Lower lobe of right lung (tissue), 2 donors: ENCODE measurements at regions not wholly inside any gene's neighbourhood (a gene's known extent, or its start where the extent isn't known, plus 50 kb on each side); places are given as distances from the start of the nearest gene placed in this dataset.

Source experiments
- ATAC-seq, 2 donors: fragments of 200-7000 bp; cut with Tn5 transposase; one replicate each; pipeline ENCODE4 v1.9.1; 2020 to 2022; ENCODE audit warnings: mild to moderate bottlenecking in 2 of 2, moderate library complexity in 2 of 2
- DNase-seq: peaks from one replicate; pipeline ENCODE4 v3.0.0-alpha.2; 2020
- H3K27ac ChIP-seq: fragments of 200-600 bp; one replicate; pipeline ENCODE4 v1.8.0; 2022
- H3K27me3 ChIP-seq: fragments of 200-600 bp; one replicate; pipeline ENCODE4 v1.8.0; 2022; ENCODE audit warnings: low read depth
- H3K36me3 ChIP-seq: fragments of 200-600 bp; one replicate; pipeline ENCODE4 v1.8.0; 2022; ENCODE audit warnings: mild to moderate bottlenecking
- H3K4me1 ChIP-seq: fragments of 200-600 bp; one replicate; pipeline ENCODE4 v1.8.0; 2022
- H3K4me3 ChIP-seq: fragments of 200-600 bp; one replicate; pipeline ENCODE4 v1.8.0; 2022; ENCODE audit warnings: mild to moderate bottlenecking
- H3K9me3 ChIP-seq: fragments of 200-600 bp; one replicate; pipeline ENCODE4 v1.8.0; 2022
- CTCF ChIP-seq: fragments of 200-600 bp; IDR thresholded peaks from one replicate; pipeline ENCODE4 v1.8.0; 2022; ENCODE audit warnings: antibody characterized with exemption, mild to moderate bottlenecking
- intact Hi-C: fragments of 100-400 bp; cut with DNase I; formaldehyde crosslinking; loops from one replicate; pipeline ENCODE4 v1.11.0; 2022
- donor health status: DM: no; HTN: yes; CAD: no; lungs with severe emphysema.

GRCh38 chr9:14383773-14384172 is 69.8 kb upstream of the NFIB start:
- Histone ChIP-seq H3K36me3 (no peaks in the 10 kb centered on the region), H3K9me3 (no peaks in the 10 kb centered on the region), H3K4me3 (no peak overlapping the region), H3K4me1 (peaks cover 6% of the 10 kb centered on the region), H3K27ac (no peak overlapping the region), H3K27me3 (no peaks in the 10 kb centered on the region)
- TF ChIP-seq CTCF, result no peak
- DNase-seq (no peak), ATAC-seq (no peak)
- intact Hi-C loops, result no loop called here

DNA sequence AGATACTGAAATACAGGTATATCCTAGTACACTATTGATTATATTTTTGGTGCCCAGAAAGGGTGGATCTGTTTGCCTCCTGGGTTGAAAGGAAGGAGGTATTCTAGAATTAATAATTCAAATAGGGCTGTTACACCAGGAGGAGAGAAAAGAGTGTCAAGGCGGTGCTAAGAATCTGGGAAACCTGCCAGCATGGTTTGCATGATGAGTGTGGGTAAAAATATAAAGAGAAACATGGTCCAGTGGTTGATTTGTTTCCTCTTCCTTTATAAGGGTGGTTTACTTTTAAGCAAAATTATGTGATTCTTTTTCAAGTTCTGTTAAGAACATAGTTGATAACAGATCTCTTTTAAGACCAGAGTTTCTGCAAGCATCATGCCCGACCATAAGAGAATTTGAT is 69.4 kb upstream of the NFIB start:
- ATAC-seq (no peak), DNase-seq (no peak)
- Histone ChIP-seq H3K36me3 (no peaks in the 10 kb centered on the region), H3K9me3 (no peaks in the 10 kb centered on the region), H3K4me3 (no peak overlapping the region), H3K27me3 (no peaks in the 10 kb centered on the region), H3K27ac (no peak overlapping the region), H3K4me1 (peaks cover 6% of the 10 kb centered on the region)
- intact Hi-C loops, result no loop called here
- no peak for TF ChIP-seq CTCF

DNA sequence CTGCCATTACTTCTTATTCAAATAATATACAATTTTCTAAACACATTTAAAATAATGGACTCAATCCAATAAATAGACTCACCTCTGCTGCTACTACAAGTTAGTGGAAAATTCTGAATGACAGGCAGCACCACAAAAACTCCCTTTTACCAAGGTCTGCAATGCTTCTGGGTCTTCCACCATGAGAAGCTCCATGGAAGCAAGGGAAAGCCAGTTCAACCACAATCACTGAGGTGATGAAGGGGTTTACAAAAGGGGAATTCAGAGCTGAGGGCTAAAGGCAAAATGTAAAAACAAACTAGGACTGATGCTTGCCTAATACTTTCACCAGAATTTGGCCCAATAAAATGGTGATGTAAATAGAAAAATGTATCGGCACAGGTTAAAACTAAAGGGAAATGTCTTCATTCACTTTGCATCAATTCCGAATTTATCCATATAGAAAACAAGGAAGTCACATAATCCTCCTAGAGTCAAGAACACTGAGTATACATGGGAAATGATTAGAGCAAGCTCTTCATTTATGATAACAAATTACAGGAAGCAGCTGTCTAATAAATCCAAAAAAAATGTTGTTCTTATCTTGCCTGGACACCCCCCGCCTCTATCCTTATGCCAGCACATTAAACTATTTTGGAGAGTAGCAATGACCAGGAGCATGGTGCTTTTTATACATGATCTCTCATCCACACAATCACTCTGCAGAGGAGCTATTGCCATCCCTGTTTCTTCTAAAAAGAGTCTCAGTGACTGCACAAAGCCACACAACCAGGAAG is 66.3 kb upstream of the NFIB start:
- Histone ChIP-seq H3K27ac (no peak overlapping the region), H3K4me3 (no peak overlapping the region), H3K4me1 (peaks cover 6% of the 10 kb centered on the region), H3K36me3 (no peaks in the 10 kb centered on the region), H3K27me3 (no peaks in the 10 kb centered on the region), H3K9me3 (no peaks in the 10 kb centered on the region)
- no peak for DNase-seq
- TF ChIP-seq CTCF, result no peak
- intact Hi-C loops, result no loop called here
- no peak for ATAC-seq

- ATAC-seq (no peak), DNase-seq (no peak)
Observed at GRCh38 chr9:14379280-14379679, 65.3 kb upstream of the NFIB start.

GRCh38 chr9:14373706-14374105 is 59.8 kb upstream of the NFIB start:
- intact Hi-C loops, result no loop called here
- TF ChIP-seq CTCF, result no peak

More at GRCh38 chr9:14379280-14379679, 65.3 kb upstream of the NFIB start:
- Histone ChIP-seq H3K4me3 (no peak overlapping the region), H3K36me3 (no peaks in the 10 kb centered on the region), H3K9me3 (no peaks in the 10 kb centered on the region), H3K27ac (no peak overlapping the region), H3K27me3 (no peaks in the 10 kb centered on the region), H3K4me1 (peaks cover 8% of the 10 kb centered on the region)
- intact Hi-C loops, result no loop called here
- no peak for TF ChIP-seq CTCF

More at GRCh38 chr9:14373706-14374105, 59.8 kb upstream of the NFIB start:
- Histone ChIP-seq H3K36me3 (no peaks in the 10 kb centered on the region), H3K27me3 (no peaks in the 10 kb centered on the region), H3K9me3 (no peaks in the 10 kb centered on the region), H3K4me3 (no peak overlapping the region), H3K27ac (no peak overlapping the region), H3K4me1 (peaks cover 19% of the 10 kb centered on the region)
- ATAC-seq, result no peak
- DNase-seq, result no peak
